CD4-positive, alpha-beta T cell (primary cell): ENCODE measurements at regions not wholly inside any gene's neighbourhood (a gene's known extent, or its start where the extent isn't known, plus 50 kb on each side); places are given as distances from the start of the nearest gene placed in this dataset.

Experiments
- ATAC-seq: fragments of 200-7000 bp; cut with Tn5 transposase; one replicate; pipeline ENCODE4 v1.10.0; 2022; ENCODE audit warnings: mild to moderate bottlenecking; ENCODE audit not compliant: poor library complexity
- CTCF ChIA-PET: fragments of 350-600 bp; sonication (Branson Sonifier 250); formaldehyde crosslinking; loops from one replicate; lab custom pipeline; 2021; ENCODE audit warnings: antibody characterized with exemption, inconsistent platforms; lab: Charles Lee
- POLR2A ChIA-PET: fragments of 350-600 bp; sonication (Branson Sonifier 250); formaldehyde crosslinking; loops from one replicate; lab custom pipeline; 2021; ENCODE audit warnings: antibody characterized with exemption, inconsistent platforms; lab: Charles Lee
- DNase-seq, 14 experiments: peaks; one replicate each; pipeline ENCODE4 v3.0.0-alpha.2; 2013 to 2020; ENCODE audit warnings: mixed read lengths in 2 of 14
- H3K27ac ChIP-seq, 2 donors: one replicate each; pipeline versions ENCODE4 v1.5.1 to v1.7.0; 2013; ENCODE audit warnings: low read length in 2 of 2, low read depth in 1 of 2, mild to moderate bottlenecking in 1 of 2
- H3K27me3 ChIP-seq, 2 experiments: 1 replicate in 1 of 2; 2 replicates in 1 of 2; pipeline versions ENCODE4 v1.6.1 to v1.7.0; 2013; ENCODE audit warnings: low read length in 2 of 2, control low read depth in 1 of 2, mild to moderate bottlenecking in 1 of 2, moderate library complexity in 1 of 2; ENCODE audit not compliant: insufficient read depth in 2 of 2, control insufficient read depth in 1 of 2
- H3K36me3 ChIP-seq: one replicate; pipeline ENCODE4 v1.6.1; 2013; ENCODE audit warnings: low read length, control low read depth; ENCODE audit not compliant: insufficient read depth
- H3K4me1 ChIP-seq: one replicate; pipeline ENCODE4 v1.6.1; 2013; ENCODE audit warnings: low read length, control low read depth; ENCODE audit not compliant: insufficient read depth
- H3K4me3 ChIP-seq: one replicate; pipeline ENCODE4 v1.5.1; 2013; ENCODE audit warnings: mild to moderate bottlenecking, low read length, moderate library complexity
- H3K9me3 ChIP-seq, 2 experiments: 1 replicate in 1 of 2; 2 replicates in 1 of 2; pipeline versions ENCODE4 v1.6.1 to v1.7.0; 2013; ENCODE audit warnings: low read length in 2 of 2, mild to moderate bottlenecking in 2 of 2, control low read depth in 1 of 2, moderate library complexity in 1 of 2; ENCODE audit not compliant: control insufficient read depth in 1 of 2, insufficient read depth in 1 of 2
- H3K27ac Mint-ChIP-seq: one replicate; pipeline ENCODE4 v1.8.0; 2020; ENCODE audit warnings: mixed read lengths
- H3K27me3 Mint-ChIP-seq: one replicate; pipeline ENCODE4 v1.8.0; 2021; ENCODE audit warnings: mixed read lengths
- H3K36me3 Mint-ChIP-seq: one replicate; pipeline ENCODE4 v1.8.0; 2021; ENCODE audit warnings: low read depth, mixed read lengths
- H3K4me1 Mint-ChIP-seq: one replicate; pipeline ENCODE4 v1.8.0; 2021; ENCODE audit warnings: low read depth, mixed read lengths
- H3K4me3 Mint-ChIP-seq: one replicate; pipeline ENCODE4 v1.8.0; 2020; ENCODE audit warnings: mild to moderate bottlenecking, mixed read lengths
- H3K9me3 Mint-ChIP-seq: one replicate; pipeline ENCODE4 v1.8.0; 2020; ENCODE audit warnings: mixed read lengths
- intact Hi-C, 2 experiments: fragments of 100-400 bp; cut with DNase I in 1 of 2; cut with micrococcal nuclease in 1 of 2; formaldehyde crosslinking; loops; one replicate each; pipeline versions ENCODE4 v1.15.1 to v1.9.0; 2023 to 2025; cut with DNase I, micrococcal nuclease
- TF ChIP-seq, protein P1 (sequence below): fragments of 200-600 bp; IDR thresholded peaks from one replicate; pipeline ENCODE4 v1.8.0; 2022; ENCODE audit warnings: antibody characterized with exemption, mild to moderate bottlenecking

- Histone ChIP-seq H3K27ac (no peak overlapping the region), H3K4me3 (no peak overlapping the region), H3K4me1 (no peaks in the 10 kb centered on the region), H3K9me3 (peaks cover 0 to 3% of the 10 kb centered on the region in 2 experiments), H3K27me3 (no peaks in the 10 kb centered on the region), H3K36me3 (no peaks in the 10 kb centered on the region)
- TF ChIP-seq, protein P1, sequence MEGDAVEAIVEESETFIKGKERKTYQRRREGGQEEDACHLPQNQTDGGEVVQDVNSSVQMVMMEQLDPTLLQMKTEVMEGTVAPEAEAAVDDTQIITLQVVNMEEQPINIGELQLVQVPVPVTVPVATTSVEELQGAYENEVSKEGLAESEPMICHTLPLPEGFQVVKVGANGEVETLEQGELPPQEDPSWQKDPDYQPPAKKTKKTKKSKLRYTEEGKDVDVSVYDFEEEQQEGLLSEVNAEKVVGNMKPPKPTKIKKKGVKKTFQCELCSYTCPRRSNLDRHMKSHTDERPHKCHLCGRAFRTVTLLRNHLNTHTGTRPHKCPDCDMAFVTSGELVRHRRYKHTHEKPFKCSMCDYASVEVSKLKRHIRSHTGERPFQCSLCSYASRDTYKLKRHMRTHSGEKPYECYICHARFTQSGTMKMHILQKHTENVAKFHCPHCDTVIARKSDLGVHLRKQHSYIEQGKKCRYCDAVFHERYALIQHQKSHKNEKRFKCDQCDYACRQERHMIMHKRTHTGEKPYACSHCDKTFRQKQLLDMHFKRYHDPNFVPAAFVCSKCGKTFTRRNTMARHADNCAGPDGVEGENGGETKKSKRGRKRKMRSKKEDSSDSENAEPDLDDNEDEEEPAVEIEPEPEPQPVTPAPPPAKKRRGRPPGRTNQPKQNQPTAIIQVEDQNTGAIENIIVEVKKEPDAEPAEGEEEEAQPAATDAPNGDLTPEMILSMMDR, result no peak
- Mint-ChIP-seq H3K27ac (no peak overlapping the region), H3K9me3 (peaks cover 3% of the 10 kb centered on the region), H3K27me3 (no peaks in the 10 kb centered on the region), H3K4me1 (no peaks in the 10 kb centered on the region), H3K4me3 (no peak overlapping the region), H3K36me3 (no peaks in the 10 kb centered on the region)
- ChIA-PET POLR2A (no interaction called here), CTCF (no interaction called here)
- ATAC-seq, result no peak
- intact Hi-C loops, result no loop called here
- no peak for DNase-seq
Observed at GRCh38 chr3:116552246-116552645, 107.0 kb upstream of the LSAMP start.

DNA sequence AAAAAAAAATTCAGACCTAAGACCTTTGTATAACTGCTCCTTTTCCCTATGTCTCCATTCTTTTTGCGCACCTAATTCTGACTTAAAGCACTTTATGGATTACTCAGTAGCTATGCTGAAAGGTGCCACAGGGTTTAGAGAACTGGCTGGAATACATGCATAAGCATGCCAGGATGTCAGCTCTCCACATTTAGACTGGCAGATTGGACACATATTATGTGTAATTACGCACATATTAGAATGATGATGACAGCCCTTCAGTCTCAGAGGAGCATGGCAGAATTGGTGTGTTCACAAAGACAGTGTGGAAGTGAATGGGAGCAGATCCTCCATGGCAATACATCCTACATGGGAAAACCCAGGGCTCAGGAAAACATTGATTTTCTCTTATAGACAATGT is 108.1 kb upstream of the LSAMP start:
- DNase-seq (no peak), ATAC-seq (no peak)
- H3K27ac Mint-ChIP-seq, result no peak overlapping the region
- Histone ChIP-seq H3K27ac (no peak overlapping the region), H3K36me3 (no peaks in the 10 kb centered on the region), H3K27me3 (no peaks in the 10 kb centered on the region), H3K9me3 (peaks cover 0 to 3% of the 10 kb centered on the region in 2 experiments), H3K4me1 (no peaks in the 10 kb centered on the region), H3K4me3 (no peak overlapping the region)
- H3K36me3 Mint-ChIP-seq, result no peaks in the 10 kb centered on the region
- no peak overlapping the region for H3K4me3 Mint-ChIP-seq
- intact Hi-C loops, result no loop called here
- POLR2A ChIA-PET, result no interaction called here
- CTCF ChIA-PET, result no interaction called here
- TF ChIP-seq, protein P1, result no peak
- no peaks in the 10 kb centered on the region for H3K4me1 Mint-ChIP-seq
- H3K9me3 Mint-ChIP-seq, result peaks cover 3% of the 10 kb centered on the region
- H3K27me3 Mint-ChIP-seq, result no peaks in the 10 kb centered on the region

- Histone ChIP-seq H3K4me1 (no peaks in the 10 kb centered on the region), H3K4me3 (no peak overlapping the region), H3K27me3 (no peaks in the 10 kb centered on the region), H3K36me3 (no peaks in the 10 kb centered on the region), H3K27ac (no peak overlapping the region), H3K9me3 (peaks cover 0 to 4% of the 10 kb centered on the region in 2 experiments)
- POLR2A ChIA-PET, result no interaction called here
- H3K9me3 Mint-ChIP-seq, result peaks cover 11% of the 10 kb centered on the region
- no peak overlapping the region for H3K4me3 Mint-ChIP-seq
- TF ChIP-seq, protein P1, result no peak
- no peak overlapping the region for H3K27ac Mint-ChIP-seq
- DNase-seq (no peak), ATAC-seq (no peak)
- no peaks in the 10 kb centered on the region for H3K27me3 Mint-ChIP-seq
- H3K4me1 Mint-ChIP-seq, result no peaks in the 10 kb centered on the region
- CTCF ChIA-PET, result no interaction called here
- intact Hi-C loops, result no loop called here
- H3K36me3 Mint-ChIP-seq, result no peaks in the 10 kb centered on the region
Observed at GRCh38 chr3:116561529-116561928, 116.2 kb upstream of the LSAMP start.
